H1 (cell line): ENCODE measurements at regions not wholly inside any gene's neighbourhood (a gene's known extent, or its start where the extent isn't known, plus 50 kb on each side); places are given as distances from the start of the nearest gene placed in this dataset.

Experiments
- BRCA1 ChIP-seq: IDR thresholded peaks from 2 replicates; pipeline ENCODE4 v1.6.1; 2012; ENCODE audit warnings: low read depth, low read length, improper control_type of control experiment
- NRF1 ChIP-seq: IDR thresholded peaks from 2 replicates; pipeline ENCODE4 v1.6.1; 2011; ENCODE audit warnings: mild to moderate bottlenecking, low read depth, low read length, improper control_type of control experiment
- TBP ChIP-seq: IDR thresholded peaks from 2 replicates; pipeline ENCODE4 v1.6.1; 2011; ENCODE audit warnings: low read depth, low read length, improper control_type of control experiment

DNA sequence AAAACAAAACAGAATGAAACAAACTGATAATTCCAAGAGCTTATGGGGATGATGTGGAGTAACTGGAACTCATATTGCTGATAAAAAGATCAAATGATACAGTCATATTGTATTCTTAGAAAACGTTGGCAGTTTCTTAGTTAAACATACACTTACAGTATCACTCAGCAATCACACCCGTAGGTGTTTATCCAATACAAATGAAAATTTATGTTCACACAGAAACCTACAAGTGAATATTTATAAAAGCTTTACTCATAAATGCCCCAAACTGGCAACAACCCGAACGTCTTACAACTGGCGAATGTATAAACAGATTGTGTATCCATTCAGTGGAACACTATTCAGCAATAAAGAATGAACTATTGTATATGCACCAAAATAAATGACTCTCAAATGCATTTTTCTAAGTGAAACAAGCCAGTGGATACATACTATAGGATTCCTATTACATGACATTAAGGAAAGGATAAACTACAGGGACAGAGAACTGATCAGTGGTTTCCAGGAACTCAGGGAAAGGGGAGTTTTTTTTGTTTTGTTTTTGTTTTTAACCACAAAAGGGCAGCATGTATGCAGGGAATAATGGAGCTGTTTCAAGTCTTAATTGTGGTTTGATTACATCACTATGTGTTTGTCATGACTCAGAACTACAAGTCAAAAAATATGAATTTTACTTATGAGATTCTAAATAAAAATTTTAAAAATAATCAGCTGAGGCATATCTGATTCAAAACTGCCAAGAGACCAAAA, 71.8 kb upstream of the NDUFB4 start (continued):
- TF ChIP-seq TBP (no peak), NRF1 (no peak), BRCA1 (no peak)
